SK-MEL-5 (cell line): ENCODE measurements at regions not wholly inside any gene's neighbourhood (a gene's known extent, or its start where the extent isn't known, plus 50 kb on each side); places are given as distances from the start of the nearest gene placed in this dataset.

Source experiments
- DNase-seq: peaks from one replicate; pipeline ENCODE4 v3.0.0-alpha.2; 2016; ENCODE audit warnings: low read depth, low spot score
- in situ Hi-C: cut with HindIII; loops from 2 replicates; pipeline ENCODE4 v1.10.0; 2016; ENCODE audit warnings: low sequenced_read_pairs, high pct_unique_total_duplicates, low pct_unique_long_range_greater_than_20kb

DNA sequence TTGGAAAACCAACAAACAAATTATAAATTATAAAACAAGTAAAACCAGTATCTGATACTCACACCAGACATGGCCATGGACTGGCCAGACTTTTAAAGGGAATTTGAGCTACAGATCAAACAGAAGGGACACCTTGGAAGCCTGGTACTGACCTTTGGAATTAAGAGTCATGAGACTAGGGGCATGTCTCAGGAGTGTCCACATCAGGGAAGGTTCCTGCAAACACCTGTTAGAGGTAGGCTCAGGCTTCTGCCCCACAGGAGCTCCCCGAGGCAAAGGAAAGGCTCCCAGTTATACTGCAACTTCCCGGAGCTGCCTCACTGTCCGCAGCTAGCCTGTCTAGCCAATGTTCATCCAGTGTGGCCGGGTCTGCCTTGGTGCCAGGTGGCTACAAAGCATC, 290.1 kb downstream of the BUD13 start:
- in situ Hi-C loops = no loop called here
- no peak for DNase-seq

DNA sequence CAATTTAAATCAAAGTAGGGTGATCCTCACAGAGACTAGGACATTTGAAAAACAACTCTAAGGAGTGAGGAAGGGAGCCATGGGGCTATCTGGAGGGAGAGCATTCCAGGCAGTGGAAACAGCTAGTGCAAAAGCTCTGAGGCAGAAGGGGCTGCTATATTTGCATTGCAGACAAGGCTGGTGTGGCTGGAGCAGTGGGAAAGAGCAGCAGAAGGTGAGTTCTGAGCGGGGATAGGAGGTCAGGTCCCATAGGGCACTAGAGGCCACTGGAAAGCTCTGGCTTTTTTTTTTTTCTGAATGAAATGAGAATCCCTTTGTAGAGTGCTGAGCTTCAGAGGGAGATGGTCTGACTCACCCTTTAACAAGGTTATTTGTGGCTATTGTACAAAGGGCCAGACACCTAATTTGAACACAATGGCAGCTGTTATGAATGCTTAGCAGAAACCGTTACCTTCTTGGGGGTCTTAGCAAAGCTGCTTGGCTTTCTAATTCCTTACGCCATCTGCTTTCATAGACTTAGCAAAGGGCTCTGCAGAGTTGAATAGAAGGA, 291.6 kb downstream of the BUD13 start:
- no peak for DNase-seq
- in situ Hi-C loops = no loop called here

DNA sequence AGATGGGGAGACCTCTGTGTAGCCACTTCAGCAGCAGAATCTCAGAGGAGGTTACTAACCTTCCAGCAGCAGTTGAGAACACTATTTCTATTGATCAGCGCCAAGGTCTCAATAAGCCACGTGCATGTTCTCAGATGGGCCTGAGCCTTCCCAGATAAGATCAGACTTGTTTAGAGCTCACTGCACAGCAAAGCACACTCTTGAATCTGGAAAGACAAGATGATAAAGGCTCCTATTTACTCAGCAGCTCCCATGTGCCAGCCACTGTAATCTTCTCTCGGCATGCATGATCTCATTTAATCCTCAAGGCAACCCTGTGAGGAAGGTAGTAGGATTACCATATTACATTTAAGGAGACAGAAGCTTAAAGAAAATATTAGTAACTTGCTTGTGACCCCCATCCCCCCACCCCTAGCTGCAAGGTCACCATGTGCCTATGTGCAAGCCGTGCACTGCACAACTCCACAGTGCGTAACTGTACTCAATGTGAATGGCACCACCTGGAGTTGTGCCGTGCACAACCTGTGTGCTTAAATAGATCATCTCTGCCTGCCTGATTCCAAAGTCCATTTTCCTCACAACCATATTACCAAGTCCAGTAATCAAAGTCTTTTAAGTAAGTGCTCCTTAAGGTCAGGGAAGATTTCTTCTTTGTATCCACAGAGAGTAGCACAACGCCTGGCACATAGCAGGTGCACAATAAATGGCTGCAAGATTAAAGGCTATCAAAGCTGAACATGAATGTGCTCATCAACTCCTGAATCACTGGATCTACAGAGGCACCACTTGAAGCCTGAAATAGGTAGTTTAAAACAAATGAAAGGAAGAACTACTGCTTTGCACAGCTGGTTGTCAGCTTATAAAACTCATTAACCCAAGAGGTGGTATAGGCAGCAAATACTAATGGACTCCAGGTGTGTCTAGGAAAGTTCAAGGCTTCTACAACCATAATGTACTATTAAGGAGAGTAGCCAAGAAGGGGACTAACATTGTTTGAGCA, 293.8 kb downstream of the BUD13 start:
- in situ Hi-C loops = no loop called here
- DNase-seq = peak; percentile 51

DNA sequence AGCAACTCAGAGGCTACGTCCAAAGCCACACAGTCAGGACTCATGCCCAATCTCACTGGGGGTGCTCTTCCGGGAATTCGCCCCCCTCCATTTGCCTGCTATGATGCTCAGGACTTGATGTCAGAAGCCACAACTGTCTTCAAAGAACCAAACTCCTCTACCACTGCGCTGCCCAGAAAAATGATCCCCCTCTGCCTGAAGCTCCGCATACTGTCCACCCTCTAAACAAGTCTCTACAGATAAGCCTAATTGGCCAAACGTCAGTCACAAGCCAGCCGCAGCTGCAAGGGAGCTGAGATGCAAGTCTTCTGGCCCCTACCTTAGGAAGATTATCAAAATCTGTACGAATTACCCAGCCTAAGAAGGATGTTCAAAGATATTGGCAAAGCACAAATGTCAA, 294.6 kb downstream of the BUD13 start:
- peak; percentile 11 for DNase-seq
- in situ Hi-C loops = no loop called here

DNA sequence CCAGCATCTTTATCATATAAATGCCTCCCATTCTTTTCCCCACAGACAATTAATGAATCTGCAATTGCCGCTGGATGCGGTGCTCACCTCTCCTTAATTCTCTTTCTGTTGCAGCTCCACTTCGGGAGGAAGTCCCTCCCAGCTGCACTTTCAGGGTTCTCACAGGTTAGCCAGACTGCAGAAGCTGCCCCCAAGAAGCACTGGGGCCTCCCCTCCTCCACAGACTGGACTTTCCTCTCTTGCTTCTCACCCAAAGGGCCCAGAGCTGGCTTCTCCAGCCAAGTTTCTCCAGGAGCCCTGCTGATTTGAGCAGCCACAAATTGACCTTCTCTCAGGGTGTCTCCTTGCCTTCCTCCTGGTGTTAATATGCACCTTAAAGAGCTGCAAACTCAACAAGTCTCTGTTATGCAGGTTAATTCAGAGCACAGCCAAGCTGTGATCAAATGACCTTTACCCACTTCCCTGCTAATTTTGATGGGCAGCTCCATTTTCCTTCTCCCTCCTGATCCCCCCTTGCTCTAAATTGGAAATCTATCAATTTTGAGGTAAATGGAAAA, 298.9 kb downstream of the BUD13 start:
- DNase-seq = no peak
- in situ Hi-C loops = no loop called here

DNA sequence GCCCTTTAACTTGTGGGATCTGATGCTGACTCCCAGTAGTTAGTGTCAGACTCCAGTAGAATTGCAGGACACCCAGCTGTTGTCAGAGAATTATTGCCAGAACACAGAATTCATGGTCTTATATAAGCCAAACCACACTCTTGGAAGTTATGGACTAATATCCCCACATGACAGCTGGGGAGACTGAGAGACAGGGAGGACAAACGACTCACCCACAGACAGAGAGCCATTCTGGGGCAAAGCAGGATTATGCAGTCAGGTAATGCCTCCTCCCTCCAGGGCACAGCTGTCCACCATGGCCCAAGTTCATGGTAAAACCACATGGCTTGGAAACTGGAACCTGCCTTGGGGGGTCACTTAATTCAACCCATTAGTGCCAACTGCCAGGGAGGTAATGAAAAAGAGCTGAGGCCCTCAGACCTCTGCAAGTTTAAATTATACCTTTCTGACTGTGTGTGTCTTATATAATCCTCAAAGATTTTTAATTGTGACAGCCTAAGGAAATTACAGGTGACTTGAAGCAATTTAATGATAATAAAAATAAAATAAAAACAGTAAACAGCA, 299.5 kb downstream of the BUD13 start:
- in situ Hi-C loops = no loop called here
- DNase-seq = no peak

DNA sequence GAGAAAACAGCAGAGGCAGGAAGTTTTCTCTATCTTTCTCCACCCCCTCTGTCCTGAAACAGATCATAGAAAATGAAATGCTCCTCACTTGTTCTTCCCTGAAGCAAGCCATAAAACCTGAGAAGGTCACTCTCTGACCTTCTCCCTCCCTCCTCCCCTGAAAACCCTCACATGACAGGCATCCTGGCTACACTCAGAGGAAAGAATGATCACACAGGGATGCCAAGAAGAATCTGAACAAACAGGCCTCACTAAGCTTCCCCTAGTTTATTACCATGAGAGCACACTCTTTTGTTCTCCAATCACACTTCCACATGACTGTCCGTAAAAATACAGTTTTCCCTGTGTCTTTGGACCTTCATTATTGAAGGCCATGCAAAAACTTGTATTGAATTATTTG, 300.1 kb downstream of the BUD13 start:
- in situ Hi-C loops = no loop called here
- peak; percentile 20 for DNase-seq

DNA sequence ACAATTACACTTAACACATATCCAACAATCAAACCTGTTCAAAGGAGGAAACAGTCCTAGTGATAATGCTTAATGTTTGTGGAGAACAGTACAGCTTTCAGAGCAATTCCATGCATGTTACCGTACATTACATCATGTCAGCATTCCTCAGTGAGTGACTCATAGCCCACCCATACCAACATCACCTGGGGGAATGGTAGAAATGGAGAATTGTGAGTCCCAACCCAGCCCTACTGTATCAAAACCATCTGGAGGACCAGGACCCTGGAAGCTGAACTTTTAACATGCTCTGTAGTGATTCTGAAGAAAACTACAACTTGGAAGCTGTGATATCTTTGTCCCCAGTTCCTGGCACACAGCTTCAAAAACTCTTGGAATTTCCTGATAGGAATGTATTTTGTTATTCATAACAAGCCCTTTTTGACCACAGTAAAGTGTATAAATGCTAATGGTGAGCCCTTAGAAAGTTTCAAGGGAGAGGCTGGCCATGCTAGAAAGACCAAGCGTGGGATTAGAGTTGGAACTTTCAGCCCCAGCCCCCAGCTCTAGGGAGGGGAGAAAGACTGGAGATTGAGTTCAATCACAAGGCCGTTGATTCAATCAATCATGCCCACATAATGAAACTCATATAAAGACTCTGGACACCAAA, 301.1 kb downstream of the BUD13 start:
- in situ Hi-C loops = no loop called here
- no peak for DNase-seq

DNA sequence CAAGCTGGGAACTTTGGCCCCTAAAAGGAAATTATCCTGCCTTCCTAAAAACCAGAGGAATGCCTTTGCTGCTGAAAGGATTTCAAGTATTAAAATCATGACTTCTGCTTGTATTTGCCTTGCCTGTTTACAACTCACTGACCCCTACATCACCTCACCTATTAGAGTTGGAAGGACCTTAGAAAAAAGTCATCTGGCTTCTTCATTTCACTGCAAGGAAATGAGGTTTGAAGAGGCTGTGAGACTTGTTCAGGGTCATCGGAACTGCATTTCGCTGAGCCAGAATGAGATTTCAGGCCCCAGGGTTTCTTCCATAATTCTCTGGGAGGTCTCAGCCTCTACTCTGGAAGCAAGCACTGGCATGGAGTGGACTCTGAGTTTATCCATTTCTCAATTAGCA, 304.1 kb downstream of the BUD13 start:
- in situ Hi-C loops = no loop called here

DNA sequence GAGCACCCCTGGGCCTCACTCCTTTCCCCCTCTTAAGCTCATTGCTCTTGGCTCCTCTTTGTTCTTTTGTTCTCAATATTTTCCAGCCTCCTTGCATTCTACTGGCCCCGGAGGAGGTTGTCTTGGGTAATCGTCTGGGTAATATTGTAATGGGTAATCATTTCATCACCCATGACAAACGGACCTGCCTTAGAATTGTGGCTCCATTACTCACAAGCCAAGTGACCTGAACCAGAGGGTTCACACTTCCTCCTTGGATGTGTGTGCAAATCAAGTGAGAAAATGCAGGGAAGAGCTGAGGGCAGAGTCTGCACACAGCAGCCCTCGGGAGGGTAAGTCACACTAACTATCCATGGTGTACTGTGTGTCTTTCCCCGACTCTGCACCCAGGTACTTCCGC, 305.0 kb downstream of the BUD13 start:
- no peak for DNase-seq
- in situ Hi-C loops = no loop called here

More for the DNA sequence above, 304.1 kb downstream of the BUD13 start:
- DNase-seq = no peak

DNA sequence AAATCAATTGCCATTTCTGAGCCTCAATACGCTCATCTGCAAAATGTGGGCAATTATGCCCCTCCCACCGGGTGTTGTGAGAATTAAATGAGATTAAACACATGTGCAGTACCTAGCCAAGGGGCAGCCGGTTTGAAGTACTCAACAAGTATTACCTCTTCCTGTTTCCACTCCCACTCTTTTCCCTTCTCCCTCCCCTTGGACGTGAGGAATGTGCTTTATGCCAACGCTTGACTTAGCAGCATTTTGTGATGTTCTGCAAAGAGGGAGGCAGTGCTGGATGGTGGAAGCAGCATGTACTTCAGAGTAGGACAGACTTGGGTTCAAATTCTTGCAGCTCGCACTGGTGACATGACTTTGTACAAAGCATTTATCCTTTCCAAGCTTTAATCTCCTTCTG, 306.0 kb downstream of the BUD13 start:
- in situ Hi-C loops = no loop called here
- no peak for DNase-seq

DNA sequence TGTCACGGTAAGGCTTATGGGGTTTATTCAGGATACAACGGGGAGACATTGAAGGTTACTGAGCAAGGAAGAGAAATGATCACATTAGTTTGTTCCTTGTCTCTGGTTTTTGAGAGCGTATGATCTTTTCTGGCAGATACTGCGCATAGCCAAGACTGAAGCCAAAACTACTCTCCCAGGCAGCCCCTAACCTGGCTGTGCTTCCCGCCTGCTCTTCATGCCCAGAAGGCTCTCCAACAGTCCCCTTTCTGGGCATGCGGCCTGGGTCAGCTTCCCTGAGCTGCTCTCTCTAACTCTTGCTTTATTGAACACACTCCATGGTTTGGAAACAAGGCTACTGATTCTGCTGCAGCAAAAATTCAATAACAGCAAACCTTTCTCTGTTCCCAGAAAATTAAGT, 306.6 kb downstream of the BUD13 start:
- no peak for DNase-seq
- in situ Hi-C loops = no loop called here

DNA sequence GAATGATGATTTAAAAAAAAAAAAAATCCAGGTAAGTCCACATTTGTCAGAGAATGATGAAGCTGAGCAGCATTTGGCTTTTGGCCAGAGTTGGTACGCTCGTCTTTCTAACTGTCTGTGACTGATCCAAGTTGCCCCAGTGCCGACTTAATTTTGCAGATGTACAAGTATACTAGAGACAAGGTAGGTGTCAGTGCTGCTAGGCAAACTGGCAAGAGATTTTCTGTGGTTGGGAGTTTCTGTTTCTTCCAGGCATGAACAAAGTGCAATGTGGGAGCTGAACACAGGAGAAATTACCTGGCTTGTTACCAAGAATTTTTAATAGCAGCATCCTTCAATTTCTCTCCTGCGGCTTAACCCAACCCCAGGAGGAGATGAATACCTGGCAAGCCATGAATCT, 307.7 kb downstream of the BUD13 start:
- DNase-seq = no peak
- in situ Hi-C loops = no loop called here

DNA sequence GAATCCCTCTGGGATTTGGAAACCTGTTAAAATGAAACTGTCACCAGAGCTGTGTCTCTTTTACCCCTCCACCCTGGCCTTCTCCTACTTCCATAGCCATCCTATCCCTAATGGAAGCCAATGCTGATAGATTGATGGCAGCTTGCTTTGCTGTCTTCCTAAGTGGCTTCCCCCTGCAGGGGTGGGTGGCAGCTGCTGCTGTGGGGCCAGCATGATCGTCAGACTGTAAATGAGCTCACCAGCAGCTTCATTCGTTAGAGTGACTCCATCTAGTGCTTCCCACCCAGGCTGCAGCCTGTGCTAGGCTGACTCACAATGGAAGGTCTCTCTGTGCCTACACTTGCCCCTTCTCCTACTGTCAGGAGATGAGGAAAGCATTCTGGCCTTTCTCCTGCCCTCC, 311.0 kb downstream of the BUD13 start:
- DNase-seq = no peak
- in situ Hi-C loops = no loop called here

DNA sequence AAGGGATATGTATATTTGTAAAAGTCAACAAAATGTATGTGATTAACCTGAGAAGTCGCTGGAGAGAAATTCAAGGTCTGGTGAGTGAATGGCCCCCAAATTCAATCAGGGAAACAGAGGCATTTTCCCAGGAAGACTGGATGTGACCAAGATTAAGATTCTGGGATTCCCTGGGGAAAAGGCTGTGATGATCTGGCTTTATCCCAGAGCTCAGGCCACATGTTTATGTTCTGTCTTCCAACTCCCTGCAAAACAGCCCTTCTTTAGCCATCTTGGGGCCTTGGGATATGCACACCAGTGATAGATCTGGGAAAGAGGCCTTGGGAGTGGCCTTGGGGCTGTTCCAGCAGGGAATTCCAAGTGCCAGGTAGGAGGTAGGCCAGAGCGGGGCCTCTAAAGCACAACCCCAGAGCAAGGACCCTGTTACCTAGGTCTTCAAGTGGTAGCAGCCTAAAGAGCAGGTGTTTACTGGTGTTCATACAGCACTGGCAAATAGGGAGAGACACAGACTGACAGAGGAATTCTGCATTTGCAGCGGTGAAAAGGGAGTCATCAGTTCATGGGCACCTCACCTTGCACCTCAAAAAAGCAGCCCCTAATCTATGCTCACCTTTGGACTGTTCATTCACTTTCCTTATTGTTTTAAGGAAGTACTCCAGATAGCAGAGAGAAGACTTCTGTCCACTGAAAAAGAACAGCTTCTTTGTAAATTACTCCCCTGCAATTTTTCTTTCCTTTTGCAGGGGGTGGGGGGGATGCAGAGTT, 312.4 kb downstream of the BUD13 start:
- in situ Hi-C loops = no loop called here
- DNase-seq = no peak

DNA sequence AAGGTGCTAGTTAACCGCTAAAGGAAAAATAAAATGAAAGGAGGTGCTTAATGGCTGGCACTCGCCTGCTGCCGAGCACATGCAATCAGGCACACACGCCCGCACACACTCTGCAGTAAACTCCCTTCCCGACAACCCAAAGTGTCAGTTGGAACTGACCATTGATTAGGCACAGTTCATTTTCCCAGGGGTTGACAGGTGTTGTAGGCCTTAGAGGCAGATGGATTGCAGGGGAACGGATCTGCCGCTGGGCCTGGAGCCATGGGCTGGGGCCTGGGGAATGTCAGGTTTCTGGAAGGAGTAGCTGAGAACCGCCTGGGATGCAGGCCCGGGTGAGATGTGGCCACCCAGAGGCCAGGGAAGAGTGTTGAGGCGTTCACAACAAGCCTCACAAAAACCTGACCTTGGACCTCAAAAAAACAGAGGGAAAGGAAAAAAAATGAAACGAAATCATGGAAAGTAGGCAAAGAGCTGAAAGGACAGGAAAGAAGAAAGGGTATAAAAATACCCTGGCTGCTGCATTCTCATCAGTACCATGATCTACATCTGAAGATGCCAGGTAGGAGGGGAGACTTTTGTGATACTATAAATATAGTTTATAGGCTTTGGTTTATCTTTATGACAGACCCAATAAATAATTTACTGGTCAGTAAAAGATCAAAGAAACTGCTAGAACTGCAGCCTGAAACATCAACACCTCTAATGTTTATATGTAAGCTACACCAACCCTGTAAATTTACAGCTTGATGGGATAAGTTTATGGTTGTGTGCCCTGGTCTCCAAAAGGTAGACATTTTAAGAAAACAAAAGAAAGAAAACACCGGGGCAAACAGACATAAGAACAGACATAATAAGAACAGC, 313.4 kb downstream of the BUD13 start:
- no peak for DNase-seq
- in situ Hi-C loops = no loop called here

DNA sequence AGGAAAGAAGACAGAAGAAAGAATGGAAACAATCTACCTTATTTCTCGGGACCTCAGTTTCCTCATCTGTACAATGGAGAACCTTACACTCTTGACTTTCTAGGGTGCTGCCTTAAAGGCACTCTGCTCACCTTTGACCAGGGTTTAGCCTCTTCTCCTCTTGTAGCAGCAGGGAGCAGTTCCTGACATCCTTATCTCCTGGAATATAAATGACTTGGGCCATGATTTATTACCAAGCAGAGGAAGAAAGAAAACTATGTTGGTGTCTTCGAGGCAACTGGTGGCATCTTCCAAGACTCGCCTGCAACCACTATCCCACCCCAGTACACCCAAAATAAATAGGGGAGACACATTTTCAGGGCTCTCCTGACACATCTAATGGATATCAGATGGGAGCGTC, 314.2 kb downstream of the BUD13 start:
- in situ Hi-C loops = no loop called here

More for the DNA sequence above, 314.2 kb downstream of the BUD13 start:
- DNase-seq = no peak
